ENCODE measurements at regions not wholly inside any gene's neighbourhood (a gene's known extent, or its start where the extent isn't known, plus 50 kb on each side); places are given as distances from the start of the nearest gene placed in this dataset.
"Not testable (repeated sequence)": the region's sequence is repeated elsewhere in the genome, so short reads cannot be mapped to it uniquely, and the experiment has no call there.

GRCh38 chr16:85220964-85221731 is 108.9 kb upstream of the CIBAR2 start:
- no peak for DNase-seq (ENCODE audit: low spot score)

GRCh38 chr16:85221771-85222154 is 109.5 kb upstream of the CIBAR2 start:
- no peak for DNase-seq (ENCODE audit: low spot score)

GRCh38 chr16:85222155-85222863 is 110.0 kb upstream of the CIBAR2 start:
- no peak for DNase-seq (ENCODE audit: low spot score)

GRCh38 chr16:85225257-85225656 is 113.0 kb upstream of the CIBAR2 start:
- no peak for DNase-seq (ENCODE audit: low spot score)

GRCh38 chr16:85225721-85226120 is 113.4 kb upstream of the CIBAR2 start:
- no peak for DNase-seq (ENCODE audit: low spot score)

- no peak for DNase-seq (ENCODE audit: low spot score)
Measured at GRCh38 chr16:85227084-85227945, 115.0 kb upstream of the CIBAR2 start.

GRCh38 chr16:85227946-85228862 is 115.9 kb upstream of the CIBAR2 start:
- DNase-seq (ENCODE audit: low spot score): no peak

- DNase-seq (ENCODE audit: low spot score): no peak
Measured at GRCh38 chr16:85228970-85229430, 116.7 kb upstream of the CIBAR2 start.

- no peak for DNase-seq (ENCODE audit: low spot score)
Measured at GRCh38 chr16:85229869-85230462, 117.7 kb upstream of the CIBAR2 start.

- not testable (repeated sequence) for DNase-seq (ENCODE audit: low spot score)
Measured at GRCh38 chr16:85230764-85231383, 118.6 kb upstream of the CIBAR2 start.

- DNase-seq (ENCODE audit: low spot score): no peak
Measured at GRCh38 chr16:85231959-85232358, 119.7 kb upstream of the CIBAR2 start.

GRCh38 chr16:85232369-85233142 is 120.3 kb upstream of the CIBAR2 start:
- DNase-seq (ENCODE audit: low spot score): no peak

- DNase-seq (ENCODE audit: low spot score): no peak
Measured at GRCh38 chr16:85233516-85233915, 121.2 kb upstream of the CIBAR2 start.

- peak; percentile 92 for DNase-seq (ENCODE audit: low spot score)
Measured at GRCh38 chr16:85234310-85235204, 122.3 kb upstream of the CIBAR2 start.

GRCh38 chr16:85235991-85236817 is 123.9 kb upstream of the CIBAR2 start:
- no peak for DNase-seq (ENCODE audit: low spot score)

GRCh38 chr16:85236818-85237150 is 124.5 kb upstream of the CIBAR2 start:
- no peak for DNase-seq (ENCODE audit: low spot score)

- no peak for DNase-seq (ENCODE audit: low spot score)
Measured at GRCh38 chr16:85237817-85238216, 125.5 kb upstream of the CIBAR2 start.

- DNase-seq (ENCODE audit: low spot score): no peak
Measured at GRCh38 chr16:85238233-85238647, 126.0 kb upstream of the CIBAR2 start.

Measured in D341Med (cell line).